ENCODE measurements at regions not wholly inside any gene's neighbourhood (a gene's known extent, or its start where the extent isn't known, plus 50 kb on each side); places are given as distances from the start of the nearest gene placed in this dataset.
"Not testable (repeated sequence)": the region's sequence is repeated elsewhere in the genome, so short reads cannot be mapped to it uniquely, and the experiment has no call there.

DNA sequence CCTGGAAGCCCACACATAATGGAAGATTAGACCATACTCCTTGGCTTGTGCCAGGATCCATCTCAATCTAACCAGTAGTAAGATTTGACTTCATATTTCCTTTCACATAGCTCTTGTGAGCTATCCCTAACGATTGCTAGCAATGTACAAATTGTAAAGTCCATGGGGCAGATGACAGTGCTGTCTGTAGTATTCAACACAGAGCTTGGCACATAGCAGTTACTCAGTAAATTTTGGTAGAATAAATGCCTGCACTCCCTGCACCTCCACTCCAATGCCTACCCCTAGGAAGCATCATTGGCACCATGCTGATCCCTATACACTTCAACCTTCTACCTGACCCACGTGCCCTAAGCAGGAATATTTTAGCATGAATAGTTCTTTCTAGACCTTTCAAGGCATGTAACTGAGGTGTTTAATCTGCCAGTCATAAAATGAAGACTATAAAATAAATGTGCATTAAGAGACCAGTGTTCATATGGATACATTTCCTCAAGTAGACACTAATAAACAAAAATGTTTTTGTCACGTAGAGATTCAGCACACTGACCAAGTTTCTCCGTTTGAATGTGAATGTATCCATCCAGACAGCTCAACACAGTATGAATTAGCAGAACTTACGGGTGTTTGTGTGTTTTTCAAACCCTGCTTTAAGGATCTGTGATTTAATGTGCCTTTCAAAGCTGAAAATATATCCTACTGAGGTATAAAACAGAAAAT lies 98.8 kb downstream of the BMP4 start:
- DNase-seq (ENCODE audit: low read depth) = no peak

- no peak for DNase-seq (ENCODE audit: low read depth)
Observed at GRCh38 chr14:53855574-53855973, 101.1 kb downstream of the BMP4 start.

DNA sequence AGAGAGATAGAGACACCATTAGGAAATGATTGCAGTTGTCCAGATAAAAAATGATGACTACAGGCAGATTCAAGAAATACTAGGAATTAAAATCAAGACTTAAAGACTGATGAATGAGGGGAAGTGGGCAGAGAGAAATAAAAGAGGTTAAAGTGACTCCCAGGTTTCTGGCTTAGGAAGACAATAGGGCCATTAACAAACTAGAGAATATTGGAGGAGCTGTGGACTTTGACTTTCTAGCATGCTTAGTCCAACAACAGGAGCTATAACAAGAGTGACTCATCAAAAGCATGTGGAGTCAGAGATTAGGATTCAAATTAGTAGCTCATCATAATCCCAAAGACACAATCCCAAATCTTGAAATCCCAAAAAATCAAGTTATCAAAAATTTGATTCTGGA lies 101.5 kb downstream of the BMP4 start:
- DNase-seq (ENCODE audit: low read depth) = no peak

- DNase-seq (ENCODE audit: low read depth) = no peak
Observed at GRCh38 chr14:53851394-53852090, 105.1 kb downstream of the BMP4 start.

DNA sequence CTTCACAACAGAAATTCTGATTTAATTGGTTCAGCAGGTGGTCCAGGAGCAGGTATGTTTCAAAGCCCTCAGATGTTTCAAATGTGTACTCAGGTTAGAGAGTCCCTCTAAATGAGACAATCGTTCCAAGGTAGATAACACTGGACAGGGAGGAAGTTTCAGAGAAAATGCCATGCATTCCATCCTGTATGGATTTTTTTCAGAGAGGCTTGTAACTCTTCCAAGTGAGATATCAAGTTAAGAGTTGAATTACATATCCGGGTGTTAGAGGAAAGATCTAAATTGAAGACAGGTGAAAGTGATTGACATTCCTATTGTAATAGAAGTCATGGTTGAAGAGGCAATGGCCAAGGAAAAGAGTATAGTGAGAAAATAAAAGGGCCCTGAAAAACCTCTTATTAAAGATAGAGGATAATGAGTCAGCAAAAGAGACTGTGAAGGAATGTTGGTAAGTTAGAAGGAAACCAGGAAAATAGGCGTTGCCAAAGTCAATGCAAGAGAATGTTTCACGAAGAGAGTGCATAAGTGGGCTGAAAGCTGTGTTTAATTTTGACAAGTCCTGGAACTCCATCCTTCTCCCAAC lies 105.8 kb downstream of the BMP4 start:
- no peak for DNase-seq (ENCODE audit: low read depth)

DNA sequence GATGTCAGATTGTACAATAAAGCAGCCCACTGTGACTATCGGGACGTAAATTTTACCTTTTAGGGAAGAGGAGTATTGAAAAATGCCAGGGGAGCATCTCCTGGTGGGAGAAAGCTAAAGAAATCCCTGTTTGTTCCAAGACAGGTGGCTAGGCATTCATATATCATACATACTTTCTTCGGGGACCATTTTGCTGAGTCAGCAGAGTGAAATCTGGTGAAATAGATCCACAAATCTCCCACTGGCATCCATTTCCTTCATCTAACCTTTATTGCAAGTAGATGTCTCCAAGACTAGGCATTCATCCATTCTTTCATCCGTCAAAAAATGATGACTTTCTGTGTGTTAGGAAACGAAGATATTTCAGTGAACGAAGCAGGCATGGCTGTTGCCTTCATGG lies 107.1 kb downstream of the BMP4 start:
- no peak for DNase-seq (ENCODE audit: low read depth)

DNA sequence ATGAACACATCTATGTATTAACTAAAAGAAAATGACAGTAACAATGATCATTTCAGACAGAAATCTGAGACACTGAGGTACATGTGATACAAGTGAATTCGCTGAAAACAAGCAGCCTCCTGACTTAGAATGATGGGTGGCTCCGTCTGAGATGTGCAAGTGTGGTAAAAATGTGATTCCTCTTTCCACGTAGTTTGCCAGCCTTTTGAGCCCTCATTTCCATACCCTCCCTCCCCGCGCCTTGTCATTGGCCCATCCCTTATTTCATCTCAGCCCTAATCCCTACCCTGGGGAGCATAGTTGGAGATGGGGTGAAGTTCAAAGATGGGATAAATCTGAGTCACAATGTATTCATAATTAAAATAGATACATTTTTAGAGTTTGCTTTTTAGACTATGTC lies 107.8 kb downstream of the BMP4 start:
- no peak for DNase-seq (ENCODE audit: low read depth)

- DNase-seq (ENCODE audit: low read depth) = no peak
Observed at GRCh38 chr14:53847881-53848280, 108.7 kb downstream of the BMP4 start.

DNA sequence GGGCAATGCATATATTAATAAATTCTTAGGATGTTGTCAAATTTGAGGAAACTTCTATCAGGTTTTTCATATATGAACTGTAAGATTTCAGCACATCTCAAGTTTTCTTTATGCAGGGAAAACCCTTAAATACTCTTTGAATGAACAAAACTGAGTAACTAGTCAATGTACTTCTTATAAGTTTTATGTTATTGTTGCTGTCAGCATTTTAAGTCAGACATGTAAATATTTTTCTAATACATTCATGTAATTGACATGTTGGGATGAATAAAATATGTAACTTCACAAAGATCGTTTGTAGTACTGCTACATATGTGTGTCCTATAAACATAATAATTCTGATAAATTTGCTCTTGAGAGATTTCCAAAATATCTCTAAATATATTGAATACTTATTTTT lies 109.6 kb downstream of the BMP4 start:
- no peak for DNase-seq (ENCODE audit: low read depth)

DNA sequence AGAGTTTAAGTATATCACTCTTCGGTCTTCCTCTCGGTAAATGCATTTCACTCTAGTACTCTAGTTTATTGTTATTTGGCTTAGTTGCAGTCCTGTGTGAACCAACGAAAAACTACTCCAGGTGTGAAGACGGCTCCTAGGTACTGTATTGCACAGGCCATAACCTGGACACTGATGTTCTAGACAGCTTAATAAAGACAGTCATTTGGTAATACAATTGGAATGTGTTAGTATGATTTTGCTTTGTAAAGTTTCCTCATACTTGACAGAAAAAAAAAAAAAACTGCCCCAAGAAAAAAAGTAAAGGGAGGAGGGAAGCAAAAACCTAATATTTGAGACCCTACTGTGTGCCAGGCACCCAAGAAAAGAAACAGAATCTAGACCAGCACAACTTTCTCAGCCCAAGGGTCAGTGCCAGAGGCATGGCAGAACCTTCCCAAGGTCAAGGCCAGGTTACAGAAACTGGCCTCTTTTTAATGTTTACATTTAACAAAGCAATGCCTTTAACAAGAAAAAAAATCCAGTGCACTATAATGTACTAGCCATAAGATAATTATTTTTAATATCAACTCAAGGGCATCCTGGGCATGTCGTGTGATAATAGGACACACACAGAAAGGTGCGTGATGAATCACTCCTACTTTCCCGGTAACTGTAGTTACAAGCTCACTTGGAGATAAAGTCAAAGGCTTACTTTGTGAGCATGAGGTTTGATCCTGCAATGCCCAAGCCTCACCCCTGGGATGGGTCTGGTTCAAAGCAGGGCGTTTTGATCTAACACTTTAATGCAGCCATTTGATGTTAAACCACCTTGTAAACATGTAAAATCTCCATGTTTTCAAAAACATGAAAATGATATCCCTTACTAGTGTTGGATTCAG lies 110.6 kb downstream of the BMP4 start:
- no peak for DNase-seq (ENCODE audit: low read depth)

DNA sequence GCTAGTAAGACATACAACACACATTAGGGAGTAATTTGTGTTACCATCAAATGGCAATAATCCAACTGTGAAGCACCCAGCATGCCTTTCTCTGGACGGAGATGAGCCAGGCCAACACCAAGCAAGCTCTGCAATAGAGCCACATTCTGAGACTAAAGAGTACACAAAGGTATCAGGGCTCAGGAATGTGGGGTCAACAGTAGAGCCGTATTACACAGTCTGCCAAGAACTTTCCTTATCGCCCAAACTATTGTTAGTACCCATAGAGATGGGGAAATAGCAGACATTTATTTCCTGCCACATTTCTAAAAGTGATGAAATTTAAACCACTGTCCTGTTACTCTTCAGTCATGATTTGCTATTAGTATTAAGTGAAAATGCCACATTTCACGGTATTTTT lies 113.7 kb downstream of the BMP4 start:
- no peak for DNase-seq (ENCODE audit: low read depth)

DNA sequence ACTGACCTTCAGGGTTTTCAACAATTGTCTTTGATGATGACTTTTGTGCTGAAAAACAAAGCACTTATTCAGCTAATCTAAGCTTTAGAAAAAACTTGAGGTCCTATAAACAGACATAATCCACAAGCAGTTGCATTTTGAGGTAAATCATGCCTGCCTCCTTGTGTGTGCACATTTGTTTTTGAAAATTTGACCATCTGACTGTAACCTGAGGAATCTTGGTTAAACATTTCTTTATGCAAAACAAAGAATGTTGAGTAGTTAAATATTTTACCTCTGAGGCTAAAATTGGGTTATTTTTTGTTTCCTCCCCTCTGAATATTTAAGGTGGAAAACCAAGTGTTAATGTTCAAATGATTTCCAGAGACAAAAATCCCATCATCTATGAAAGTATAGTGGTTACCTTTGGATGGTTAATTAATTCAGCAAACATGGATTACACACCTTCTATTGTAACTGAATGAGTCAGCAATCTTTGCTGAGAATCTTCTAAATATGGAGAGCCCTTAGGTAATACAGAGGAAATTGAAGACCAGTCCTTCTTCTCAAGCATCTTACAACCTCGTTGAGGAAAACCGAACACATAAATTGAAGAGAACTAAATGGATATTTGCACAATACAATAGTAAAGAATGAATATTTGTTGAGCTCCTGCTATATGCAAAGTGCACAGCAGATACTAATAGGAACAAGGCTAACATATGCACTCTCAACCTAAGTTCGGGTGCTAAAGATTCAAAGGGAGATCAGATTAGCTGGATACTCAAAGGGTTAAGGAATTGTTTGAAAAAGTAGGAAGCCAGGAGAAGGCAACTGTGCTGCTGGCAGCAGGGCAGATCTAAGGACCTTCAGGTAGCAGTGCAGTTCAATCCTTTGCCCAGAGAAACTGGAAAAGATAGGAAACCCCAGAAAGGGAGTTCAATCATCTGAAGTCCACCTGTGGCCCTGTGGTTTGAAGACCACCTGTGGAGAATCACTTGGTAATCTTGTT lies 115.2 kb downstream of the BMP4 start:
- DNase-seq (ENCODE audit: low read depth) = no peak

GRCh38 chr14:53840444-53840843 lies 116.2 kb downstream of the BMP4 start:
- DNase-seq (ENCODE audit: low read depth) = no peak

DNA sequence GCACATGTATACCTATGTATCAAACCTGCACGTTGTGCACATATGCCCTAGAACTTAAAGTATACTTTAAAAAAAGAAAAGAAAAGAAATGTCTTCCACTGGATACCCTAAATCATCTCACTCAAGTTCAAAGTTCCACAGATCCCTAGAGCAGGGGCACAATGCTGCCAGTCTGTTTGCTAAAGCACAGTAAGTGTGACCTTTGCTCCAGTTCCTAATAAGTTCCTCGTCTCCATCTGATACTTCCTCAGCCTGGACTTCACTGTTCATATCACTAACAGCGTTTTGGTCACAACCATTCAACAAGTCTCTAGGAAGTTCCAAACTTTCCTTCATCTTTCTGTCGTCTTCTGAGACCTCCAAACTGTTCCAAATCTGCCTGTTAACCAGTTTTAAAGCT lies 118.3 kb downstream of the BMP4 start:
- DNase-seq (ENCODE audit: low read depth) = no peak

DNA sequence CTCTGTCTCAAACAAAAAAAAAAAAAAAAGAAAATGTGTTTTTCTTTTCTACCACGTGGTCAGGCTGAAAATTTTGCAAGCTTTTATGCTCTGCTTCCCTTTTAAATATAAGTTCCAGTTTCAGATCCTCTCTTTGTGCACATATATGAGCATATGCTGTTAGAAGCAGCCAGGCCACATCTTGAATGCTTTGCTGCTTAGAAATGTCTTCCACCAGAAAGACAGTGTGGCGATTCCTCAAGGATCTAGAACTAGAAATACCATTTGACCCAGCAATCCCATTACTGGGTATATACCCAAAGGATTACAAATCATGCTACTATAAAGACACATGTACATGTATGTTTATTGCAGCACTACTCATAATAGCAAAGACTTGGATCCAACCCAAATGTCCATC lies 119.0 kb downstream of the BMP4 start:
- DNase-seq (ENCODE audit: low read depth) = not testable (repeated sequence)

DNA sequence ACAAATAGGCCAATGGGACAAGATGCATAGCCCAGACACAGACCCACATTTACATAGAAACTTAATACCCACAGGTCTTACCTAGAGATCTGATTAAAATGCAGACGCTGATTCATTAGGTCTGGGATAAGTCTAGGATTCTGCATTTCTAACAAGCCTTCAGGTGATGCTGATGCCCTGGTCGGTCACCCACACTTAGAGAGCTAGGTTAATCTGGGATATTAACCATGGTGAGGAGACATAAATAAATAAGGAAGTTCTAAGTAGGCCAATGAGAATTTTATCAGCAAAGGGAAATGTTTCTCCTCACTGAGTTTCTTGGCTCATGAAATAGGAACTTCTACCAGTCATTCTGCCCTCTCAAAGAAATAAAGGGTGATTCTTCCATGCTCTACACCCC lies 120.1 kb downstream of the BMP4 start:
- DNase-seq (ENCODE audit: low read depth) = no peak

DNA sequence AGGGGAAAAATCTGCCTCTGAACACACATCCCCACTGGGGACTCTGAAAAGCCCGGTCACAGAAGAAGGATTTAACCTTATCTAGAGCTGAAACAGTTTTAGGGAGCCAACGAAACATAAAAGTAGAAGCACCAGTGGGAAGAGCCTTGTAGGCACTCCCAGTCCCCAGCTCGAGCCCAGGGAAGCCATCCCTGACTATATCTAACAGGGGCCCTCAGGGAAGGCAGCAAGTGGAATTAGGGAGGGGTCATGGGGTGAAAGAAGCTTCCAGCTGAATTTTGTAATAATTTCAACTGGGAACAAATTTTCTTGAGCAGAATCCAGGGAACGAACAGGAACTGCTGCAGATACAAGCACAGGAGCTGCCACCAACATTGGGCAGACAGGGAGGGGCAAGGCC lies 127.8 kb downstream of the BMP4 start:
- no peak for DNase-seq (ENCODE audit: low read depth)

DNA sequence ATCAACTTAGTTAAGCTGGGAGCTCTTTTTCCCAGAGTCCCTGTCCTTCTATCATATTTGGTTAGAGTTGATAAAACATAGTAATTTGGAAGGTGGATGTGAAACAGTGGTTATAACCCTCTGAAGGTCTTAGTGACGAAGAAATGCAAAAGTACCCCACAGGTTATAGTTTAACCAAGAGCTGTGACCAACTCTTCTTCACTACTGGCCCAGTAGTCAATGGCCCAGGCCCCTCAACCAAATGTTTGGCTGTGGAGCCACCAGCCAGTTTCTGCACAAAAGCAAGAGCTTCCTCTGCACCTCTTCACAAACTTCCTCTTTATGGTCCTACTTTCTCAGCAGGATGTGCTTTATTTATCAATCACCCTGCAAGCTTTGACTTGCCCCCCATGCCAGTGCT lies 132.6 kb downstream of the BMP4 start:
- no peak for DNase-seq (ENCODE audit: low read depth)

- no peak for DNase-seq (ENCODE audit: low read depth)
Observed at GRCh38 chr14:53814392-53814791, 142.2 kb downstream of the BMP4 start.

GRCh38 chr14:53810221-53810620 lies 146.4 kb downstream of the BMP4 start:
- no peak for DNase-seq (ENCODE audit: low read depth)

- DNase-seq (ENCODE audit: low read depth) = no peak
Observed at GRCh38 chr14:53808042-53808441, 148.6 kb downstream of the BMP4 start.
